ENCODE measurements at regions not wholly inside any gene's neighbourhood (a gene's known extent, or its start where the extent isn't known, plus 50 kb on each side); places are given as distances from the start of the nearest gene placed in this dataset.

GRCh38 chr3:159172473-159172872, 370.6 kb downstream of the MFSD1 start:
- CTCF ChIA-PET (ENCODE audit: unreplicated experiment), result no interaction called here
- Histone ChIP-seq H3K4me1 (ENCODE audit: insufficient read depth, low read length, poor library complexity, severe bottlenecking) (no peaks in the 10 kb centered on the region), H2AFZ (ENCODE audit: low read length) (no peak overlapping the region), H3K4me2 (ENCODE audit: low read length) (no peak overlapping the region), H3K9me3 (ENCODE audit: low read length) (no peaks in the 10 kb centered on the region), H3K79me2 (ENCODE audit: insufficient read depth, low read depth, low read length) (no peaks in the 10 kb centered on the region), H3K9me2 (ENCODE audit: insufficient read depth, low read length) (no peaks in the 10 kb centered on the region), H3K36me3 (ENCODE audit: insufficient read depth, low read length) (no peaks in the 10 kb centered on the region), H3K4me3 (ENCODE audit: low read depth, low read length, poor library complexity, severe bottlenecking) (no peak overlapping the region), H4K20me1 (ENCODE audit: insufficient read depth, low read length) (no peaks in the 10 kb centered on the region), H3K27ac (ENCODE audit: low read depth, low read length, poor library complexity, severe bottlenecking) (no peak overlapping the region)
- TF ChIP-seq EZH2phosphoT487 (IDR thresholded peaks at IDR 0.05; ENCODE audit: borderline replicate concordance, low read depth, low read length) (no peak), CTCF (conservative IDR thresholded peaks at IDR 0.05; ENCODE audit: low read length) (no peak)
- DNase-seq (ENCODE audit: low spot score), result no peak
- BruUV-seq (replicated peaks), result no TSS peak
- intact Hi-C loops (cut with micrococcal nuclease; ENCODE audit: unreplicated experiment), result no loop called here
- POLR2A ChIA-PET, result interaction anchor here (0.6 kb wide), 1 partner anchor 54 kb away, joined by 4 read pairs; no protein-coding TSS in a partner anchor

GRCh38 chr3:159174715-159175692, 373.1 kb downstream of the MFSD1 start:
- intact Hi-C loops (cut with micrococcal nuclease; ENCODE audit: unreplicated experiment), result no loop called here
- H4K20me1 ChIP-seq (ENCODE audit: insufficient read depth, low read length), result no peaks in the 10 kb centered on the region
- H3K9me3 ChIP-seq (ENCODE audit: low read length), result no peaks in the 10 kb centered on the region
- H3K27ac ChIP-seq (ENCODE audit: low read depth, low read length, poor library complexity, severe bottlenecking), result no peak overlapping the region
- no peak for DNase-seq (ENCODE audit: low spot score)
- H3K9me2 ChIP-seq (ENCODE audit: insufficient read depth, low read length), result no peaks in the 10 kb centered on the region
- no peaks in the 10 kb centered on the region for H3K79me2 ChIP-seq (ENCODE audit: insufficient read depth, low read depth, low read length)
- no peaks in the 10 kb centered on the region for H3K36me3 ChIP-seq (ENCODE audit: insufficient read depth, low read length)
- ChIA-PET CTCF (ENCODE audit: unreplicated experiment) (no interaction called here), POLR2A (interaction anchor here (0.7 to 1.5 kb wide), 2 partner anchors 8 to 86 kb away, joined by 3 to 4 read pairs; no protein-coding TSS in a partner anchor)
- H3K4me3 ChIP-seq (ENCODE audit: low read depth, low read length, poor library complexity, severe bottlenecking), result no peak overlapping the region
- no peak overlapping the region for H3K4me2 ChIP-seq (ENCODE audit: low read length)
- H2AFZ ChIP-seq (ENCODE audit: low read length), result no peak overlapping the region
- no peaks in the 10 kb centered on the region for H3K4me1 ChIP-seq (ENCODE audit: insufficient read depth, low read length, poor library complexity, severe bottlenecking)
- BruUV-seq (replicated peaks), result no TSS peak
- TF ChIP-seq EZH2phosphoT487 (IDR thresholded peaks at IDR 0.05; ENCODE audit: borderline replicate concordance, low read depth, low read length) (no peak), CTCF (conservative IDR thresholded peaks at IDR 0.05; ENCODE audit: low read length) (no peak)

Measured in OCI-LY7 (cell line).